Stimulated activated naive B cell treated with anti-CD40 and anti-IgM and Interleukin-4, amounts not matched to agents 10 μg/mL and 1 μg/mL and 100 μg/mL, for 72 hours (primary cell): ENCODE measurements at regions not wholly inside any gene's neighbourhood (a gene's known extent, or its start where the extent isn't known, plus 50 kb on each side); places are given as distances from the start of the nearest gene placed in this dataset.

Experiments
- ATAC-seq, 2 donors: fragments of 150-1000 bp; cut with Tn5 transposase; replicated peaks; 2 replicates each; pipeline ENCODE4 v1.10.0; 2021; ENCODE audit warnings: moderate library complexity in 1 of 2
- DNase-seq: peaks from one replicate; pipeline ENCODE4 v3.0.0; 2021
- H3K27ac Mint-ChIP-seq: one replicate; pipeline ENCODE4 v1.8.0; 2022; ENCODE audit warnings: mild to moderate bottlenecking, mixed read lengths
- H3K27me3 Mint-ChIP-seq, 2 donors: one replicate each; pipeline ENCODE4 v1.8.0; 2022; ENCODE audit warnings: mixed read lengths in 2 of 2
- H3K36me3 Mint-ChIP-seq, 2 donors: one replicate each; pipeline ENCODE4 v1.8.0; 2022; ENCODE audit warnings: mixed read lengths in 2 of 2, mild to moderate bottlenecking in 1 of 2
- H3K4me1 Mint-ChIP-seq, 2 donors: one replicate each; pipeline ENCODE4 v1.8.0; 2022; ENCODE audit warnings: mixed read lengths in 2 of 2, mild to moderate bottlenecking in 1 of 2
- H3K4me3 Mint-ChIP-seq, 2 donors: one replicate each; pipeline ENCODE4 v1.8.0; 2022; ENCODE audit warnings: mild to moderate bottlenecking in 2 of 2, mixed read lengths in 2 of 2, moderate library complexity in 1 of 2
- H3K9me3 Mint-ChIP-seq, 2 donors: one replicate each; pipeline ENCODE4 v1.8.0; 2022; ENCODE audit warnings: mixed read lengths in 2 of 2, mild to moderate bottlenecking in 1 of 2

GRCh38 chr3:35970793-35971192, 331.5 kb downstream of the ARPP21 start:
- no peak overlapping the region for H3K27ac Mint-ChIP-seq
- ATAC-seq (no peak), DNase-seq (no peak)
- H3K36me3 Mint-ChIP-seq: no peaks in the 10 kb centered on the region
- no peaks in the 10 kb centered on the region for H3K9me3 Mint-ChIP-seq
- no peak overlapping the region for H3K4me3 Mint-ChIP-seq
- peaks cover 2 to 5% of the 10 kb centered on the region in 2 donors for H3K4me1 Mint-ChIP-seq
- H3K27me3 Mint-ChIP-seq: peaks cover 0 to 6% of the 10 kb centered on the region in 2 donors

- DNase-seq: no peak
- H3K27ac Mint-ChIP-seq: no peak overlapping the region
- H3K4me1 Mint-ChIP-seq: peaks cover 0 to 5% of the 10 kb centered on the region in 2 donors
- H3K27me3 Mint-ChIP-seq: peaks cover 0 to 6% of the 10 kb centered on the region in 2 donors
- no peak for ATAC-seq
- H3K36me3 Mint-ChIP-seq: no peaks in the 10 kb centered on the region
- no peak overlapping the region for H3K4me3 Mint-ChIP-seq
- H3K9me3 Mint-ChIP-seq: no peaks in the 10 kb centered on the region
Observed at GRCh38 chr3:35971686-35972085, 332.4 kb downstream of the ARPP21 start.

GRCh38 chr3:35974872-35975271, 335.5 kb downstream of the ARPP21 start:
- Mint-ChIP-seq H3K27ac (no peak overlapping the region), H3K27me3 (peaks cover 0 to 6% of the 10 kb centered on the region in 2 donors), H3K9me3 (no peaks in the 10 kb centered on the region), H3K36me3 (no peaks in the 10 kb centered on the region), H3K4me1 (no peaks in the 10 kb centered on the region), H3K4me3 (no peak overlapping the region)
- ATAC-seq: no peak
- no peak for DNase-seq

DNA sequence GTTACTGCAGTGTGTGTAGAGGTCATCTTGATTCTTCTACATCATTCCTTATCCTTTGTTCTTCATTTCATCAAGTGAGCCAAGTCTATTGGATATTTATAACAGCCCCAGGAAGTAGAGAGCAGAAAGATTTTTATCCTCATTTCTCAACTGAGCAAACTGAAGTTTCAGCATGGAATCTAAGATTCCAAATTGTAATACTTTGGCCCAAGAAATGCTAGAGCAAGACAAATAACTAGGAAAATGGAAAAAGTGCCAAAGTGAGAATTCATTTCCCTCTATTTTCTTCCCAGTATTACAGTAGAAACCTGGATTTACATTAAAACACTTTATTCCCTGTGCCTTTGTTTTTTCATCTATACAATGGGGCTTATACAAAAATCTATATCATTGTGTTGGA, 346.8 kb downstream of the ARPP21 start:
- no peak overlapping the region for H3K4me3 Mint-ChIP-seq
- no peaks in the 10 kb centered on the region for H3K36me3 Mint-ChIP-seq
- no peaks in the 10 kb centered on the region for H3K4me1 Mint-ChIP-seq
- no peaks in the 10 kb centered on the region for H3K27me3 Mint-ChIP-seq
- H3K9me3 Mint-ChIP-seq: no peaks in the 10 kb centered on the region
- ATAC-seq (no peak), DNase-seq (no peak)
- H3K27ac Mint-ChIP-seq: no peak overlapping the region

DNA sequence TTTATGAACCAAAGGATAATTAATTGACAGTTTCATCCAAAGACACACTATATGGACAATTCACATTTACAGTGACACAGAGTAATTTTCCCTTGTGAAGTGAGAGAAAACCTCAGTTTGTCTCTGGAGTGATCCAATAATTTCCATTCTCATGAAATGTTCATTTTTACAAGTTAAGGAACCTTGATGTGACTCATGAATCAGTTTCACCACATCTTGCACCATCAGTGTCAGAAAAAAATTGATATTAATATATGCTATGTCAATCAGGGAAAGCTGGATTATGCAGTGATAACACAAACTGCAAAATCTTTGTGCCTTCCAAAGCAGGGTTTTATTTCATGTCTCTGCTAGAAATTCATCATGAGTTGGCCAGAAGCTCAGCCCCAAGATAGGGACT, 348.1 kb downstream of the ARPP21 start:
- no peak overlapping the region for H3K4me3 Mint-ChIP-seq
- H3K4me1 Mint-ChIP-seq: no peaks in the 10 kb centered on the region
- no peak overlapping the region for H3K27ac Mint-ChIP-seq
- no peaks in the 10 kb centered on the region for H3K27me3 Mint-ChIP-seq
- no peak for DNase-seq
- H3K36me3 Mint-ChIP-seq: no peaks in the 10 kb centered on the region
- H3K9me3 Mint-ChIP-seq: no peaks in the 10 kb centered on the region
- no peak for ATAC-seq

DNA sequence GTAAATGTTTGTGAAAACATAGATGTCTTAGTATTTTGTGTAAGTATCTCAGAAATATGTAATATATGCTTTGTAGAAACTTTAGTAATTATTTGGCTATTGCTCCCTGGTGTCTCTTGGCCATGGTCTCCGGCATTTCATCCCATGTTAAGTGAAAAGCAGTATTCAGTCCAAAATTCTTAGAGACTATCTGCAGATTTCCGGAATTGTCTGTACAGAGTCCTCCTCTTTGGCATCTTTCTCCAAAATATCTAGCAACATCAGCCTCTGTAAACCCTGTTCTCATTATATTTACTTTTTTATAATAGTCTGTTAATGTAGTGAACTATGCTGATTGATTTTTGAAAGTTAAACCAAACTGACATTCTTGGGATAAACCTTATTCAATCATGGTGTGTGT, 352.7 kb downstream of the ARPP21 start:
- Mint-ChIP-seq H3K4me1 (no peaks in the 10 kb centered on the region), H3K4me3 (no peak overlapping the region), H3K27me3 (no peaks in the 10 kb centered on the region), H3K27ac (no peak overlapping the region), H3K9me3 (peaks cover 0 to 6% of the 10 kb centered on the region in 2 donors), H3K36me3 (no peaks in the 10 kb centered on the region)
- no peak for DNase-seq
- no peak for ATAC-seq

GRCh38 chr3:36011791-36012190, 368.5 kb upstream of the STAC start:
- no peak for DNase-seq

DNA sequence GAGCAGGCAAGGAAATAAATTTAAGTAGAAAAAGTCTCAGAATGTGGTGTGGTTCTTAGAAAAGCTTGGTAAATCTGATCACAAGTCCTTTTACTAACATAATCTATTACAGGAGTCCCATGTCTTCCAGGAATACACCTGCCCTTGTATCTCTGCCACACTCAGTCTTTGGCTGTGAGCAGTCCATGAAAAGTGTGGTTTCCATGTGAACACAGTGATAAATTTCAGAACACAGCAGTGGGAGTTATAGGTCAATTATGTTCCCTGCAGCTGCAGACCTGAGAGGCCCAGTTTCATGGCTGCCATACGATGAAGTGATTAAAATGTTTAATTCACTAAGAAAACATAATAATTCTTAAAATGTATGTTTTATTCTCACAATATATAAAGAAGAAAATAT, 366.9 kb upstream of the STAC start:
- Mint-ChIP-seq H3K27ac (no peak overlapping the region), H3K27me3 (no peaks in the 10 kb centered on the region), H3K4me1 (no peaks in the 10 kb centered on the region), H3K36me3 (no peaks in the 10 kb centered on the region), H3K4me3 (no peak overlapping the region), H3K9me3 (peaks cover 0 to 4% of the 10 kb centered on the region in 2 donors)
- no peak for DNase-seq
- no peak for ATAC-seq

More at GRCh38 chr3:36011791-36012190, 368.5 kb upstream of the STAC start:
- Mint-ChIP-seq H3K36me3 (no peaks in the 10 kb centered on the region), H3K4me1 (no peaks in the 10 kb centered on the region), H3K27me3 (no peaks in the 10 kb centered on the region), H3K9me3 (peaks cover 4 to 9% of the 10 kb centered on the region in 2 donors), H3K4me3 (no peak overlapping the region), H3K27ac (no peak overlapping the region)
- no peak for ATAC-seq

DNA sequence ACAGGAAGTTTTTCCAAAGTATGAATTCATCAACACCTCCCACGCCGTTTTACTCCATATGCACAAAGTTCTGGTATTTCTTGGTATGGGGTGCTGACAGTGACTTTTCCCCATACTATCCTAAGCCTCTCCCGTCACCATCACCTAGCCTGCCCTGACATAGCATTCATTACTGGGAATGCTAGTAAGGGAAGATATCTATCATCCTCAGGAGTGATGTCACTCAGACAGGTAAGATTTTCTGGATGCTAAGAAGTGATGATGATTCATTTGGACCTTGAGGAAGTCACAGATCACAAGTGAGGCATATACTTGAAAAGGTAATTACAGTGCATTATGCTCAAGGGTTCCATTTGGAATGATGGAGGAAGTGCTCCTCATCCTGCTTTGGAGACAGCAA, 355.1 kb upstream of the STAC start:
- peaks cover 0 to 5% of the 10 kb centered on the region in 2 donors for H3K27me3 Mint-ChIP-seq
- no peak overlapping the region for H3K27ac Mint-ChIP-seq
- no peak overlapping the region for H3K4me3 Mint-ChIP-seq
- H3K9me3 Mint-ChIP-seq: peaks cover 9% of the 10 kb centered on the region in 2 donors
- peaks cover 0 to 2% of the 10 kb centered on the region in 2 donors for H3K36me3 Mint-ChIP-seq
- ATAC-seq: no peak
- no peaks in the 10 kb centered on the region for H3K4me1 Mint-ChIP-seq
- DNase-seq: no peak

DNA sequence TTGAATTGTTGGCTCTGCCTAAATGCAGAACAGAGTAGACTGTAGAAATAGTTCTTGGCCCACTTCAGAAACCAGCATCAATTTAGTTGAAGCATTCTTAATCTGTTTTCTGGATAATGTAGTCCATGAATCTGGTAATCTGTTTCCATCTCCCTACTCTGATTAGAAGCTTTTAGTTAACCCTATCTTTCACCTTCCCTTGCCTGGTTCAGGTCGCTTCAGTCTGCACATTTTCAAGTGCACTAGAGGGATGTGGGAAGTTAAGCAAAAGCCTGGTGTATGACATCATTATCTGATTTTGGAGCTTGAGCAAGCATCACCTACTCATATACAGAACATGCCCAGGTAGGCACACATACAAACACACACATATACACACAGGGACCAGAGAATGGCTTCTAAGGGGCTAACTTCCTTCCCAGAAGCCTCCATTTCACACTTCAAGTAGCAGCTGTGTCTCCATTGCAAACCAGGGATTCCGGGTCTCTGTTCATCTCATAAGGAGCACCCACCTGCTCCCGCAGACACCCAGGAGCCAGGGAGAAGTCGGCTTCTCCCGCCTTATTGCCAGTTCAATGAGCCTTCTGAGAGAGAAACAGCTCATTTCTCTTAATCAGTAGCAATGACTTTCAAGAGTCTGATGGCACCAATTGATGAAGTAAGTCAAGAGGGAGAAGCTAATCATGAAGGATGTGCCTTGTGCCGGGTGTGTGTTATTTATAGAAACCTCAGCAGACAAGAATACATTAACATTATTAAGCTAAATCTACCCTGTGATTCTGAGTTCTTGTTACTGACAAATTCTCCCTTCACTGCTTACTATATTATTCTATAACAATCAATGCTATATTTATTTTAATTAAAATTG, 347.9 kb upstream of the STAC start:
- DNase-seq: no peak
- H3K27me3 Mint-ChIP-seq: no peaks in the 10 kb centered on the region

GRCh38 chr3:36058404-36059030, 321.8 kb upstream of the STAC start:
- ATAC-seq (no peak), DNase-seq (no peak)
- Mint-ChIP-seq H3K27ac (no peak overlapping the region), H3K27me3 (peaks cover 0 to 8% of the 10 kb centered on the region in 2 donors), H3K9me3 (peaks cover 0 to 2% of the 10 kb centered on the region in 2 donors), H3K4me3 (no peak overlapping the region), H3K36me3 (no peaks in the 10 kb centered on the region), H3K4me1 (no peaks in the 10 kb centered on the region)

More for the DNA sequence above, 347.9 kb upstream of the STAC start:
- Mint-ChIP-seq H3K4me3 (no peak overlapping the region), H3K4me1 (no peaks in the 10 kb centered on the region), H3K36me3 (no peaks in the 10 kb centered on the region), H3K9me3 (peaks cover 9 to 12% of the 10 kb centered on the region in 2 donors), H3K27ac (no peak overlapping the region)
- ATAC-seq: no peak

DNA sequence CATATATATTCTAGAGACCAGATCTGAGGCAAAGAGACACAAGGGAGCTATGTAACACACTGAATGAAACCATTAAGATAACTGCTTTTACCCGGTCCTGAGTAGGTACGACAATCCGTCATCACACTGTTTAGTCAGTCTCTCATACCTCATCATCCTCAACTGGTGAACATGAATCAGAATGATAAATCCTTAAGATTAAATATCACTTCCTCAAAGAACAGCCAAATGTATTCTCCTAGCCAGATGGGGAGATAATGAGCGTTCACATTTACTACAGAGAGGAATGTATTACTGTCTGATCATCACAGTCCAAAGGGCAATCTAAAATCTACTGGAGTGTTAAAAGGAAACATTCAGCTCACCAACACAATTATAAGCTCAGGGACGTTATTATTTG, 319.4 kb upstream of the STAC start:
- Mint-ChIP-seq H3K36me3 (no peaks in the 10 kb centered on the region), H3K27me3 (no peaks in the 10 kb centered on the region), H3K9me3 (peaks cover 0 to 2% of the 10 kb centered on the region in 2 donors), H3K4me1 (no peaks in the 10 kb centered on the region), H3K4me3 (no peak overlapping the region), H3K27ac (no peak overlapping the region)
- no peak for ATAC-seq
- DNase-seq: no peak

GRCh38 chr3:36063992-36064391, 316.3 kb upstream of the STAC start:
- H3K4me1 Mint-ChIP-seq: no peaks in the 10 kb centered on the region
- H3K4me3 Mint-ChIP-seq: no peak overlapping the region
- H3K9me3 Mint-ChIP-seq: no peaks in the 10 kb centered on the region
- H3K27me3 Mint-ChIP-seq: no peaks in the 10 kb centered on the region
- H3K36me3 Mint-ChIP-seq: no peaks in the 10 kb centered on the region
- ATAC-seq (no peak), DNase-seq (no peak)
- no peak overlapping the region for H3K27ac Mint-ChIP-seq

DNA sequence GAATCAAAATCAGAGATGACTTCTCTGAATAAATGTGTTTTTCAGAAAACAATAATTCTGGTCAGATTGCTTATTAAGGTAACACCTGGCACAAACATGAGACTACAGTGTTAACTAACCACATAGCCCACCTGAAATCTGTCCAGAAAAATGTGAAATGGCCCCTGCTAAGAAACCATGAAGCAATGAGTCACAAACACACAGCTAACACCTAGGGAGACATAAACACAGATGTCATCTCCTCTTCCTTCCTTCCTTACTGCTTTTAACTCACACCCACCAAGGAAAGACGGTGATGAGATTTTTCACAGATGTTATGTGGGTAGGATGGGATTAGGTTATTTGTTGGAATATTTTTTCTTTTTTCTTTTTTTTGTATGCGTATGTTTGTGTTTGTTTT, 315.0 kb upstream of the STAC start:
- Mint-ChIP-seq H3K27me3 (no peaks in the 10 kb centered on the region), H3K36me3 (no peaks in the 10 kb centered on the region), H3K27ac (no peak overlapping the region), H3K9me3 (no peaks in the 10 kb centered on the region), H3K4me1 (no peaks in the 10 kb centered on the region), H3K4me3 (no peak overlapping the region)
- DNase-seq (no peak), ATAC-seq (no peak)

DNA sequence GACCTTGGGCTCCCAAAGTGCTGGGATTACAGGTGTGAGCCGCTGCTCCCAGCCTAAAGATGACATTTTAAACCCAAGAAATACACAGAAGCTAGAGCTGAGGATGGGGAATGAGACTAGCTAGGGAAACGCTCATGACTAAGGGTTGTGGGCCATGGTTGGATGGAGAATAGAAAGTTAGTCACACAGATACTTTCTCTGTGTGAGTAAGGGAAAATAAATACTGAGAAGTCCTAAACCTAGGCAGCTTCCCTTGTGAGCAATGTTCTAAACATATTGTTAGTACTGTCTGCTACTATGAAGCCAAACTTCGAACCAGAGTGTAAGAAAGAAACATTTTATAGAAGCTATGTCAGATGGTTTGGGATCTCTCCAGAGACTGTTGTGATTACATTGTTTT, 304.8 kb upstream of the STAC start:
- Mint-ChIP-seq H3K36me3 (no peaks in the 10 kb centered on the region), H3K9me3 (peaks cover 0 to 3% of the 10 kb centered on the region in 2 donors), H3K27ac (no peak overlapping the region), H3K4me1 (peaks cover 2 to 17% of the 10 kb centered on the region in 2 donors), H3K27me3 (peaks cover 0 to 4% of the 10 kb centered on the region in 2 donors), H3K4me3 (no peak overlapping the region)
- DNase-seq (no peak), ATAC-seq (no peak)
